ENCODE measurements at regions not wholly inside any gene's neighbourhood (a gene's known extent, or its start where the extent isn't known, plus 50 kb on each side); places are given as distances from the start of the nearest gene placed in this dataset.

DNA sequence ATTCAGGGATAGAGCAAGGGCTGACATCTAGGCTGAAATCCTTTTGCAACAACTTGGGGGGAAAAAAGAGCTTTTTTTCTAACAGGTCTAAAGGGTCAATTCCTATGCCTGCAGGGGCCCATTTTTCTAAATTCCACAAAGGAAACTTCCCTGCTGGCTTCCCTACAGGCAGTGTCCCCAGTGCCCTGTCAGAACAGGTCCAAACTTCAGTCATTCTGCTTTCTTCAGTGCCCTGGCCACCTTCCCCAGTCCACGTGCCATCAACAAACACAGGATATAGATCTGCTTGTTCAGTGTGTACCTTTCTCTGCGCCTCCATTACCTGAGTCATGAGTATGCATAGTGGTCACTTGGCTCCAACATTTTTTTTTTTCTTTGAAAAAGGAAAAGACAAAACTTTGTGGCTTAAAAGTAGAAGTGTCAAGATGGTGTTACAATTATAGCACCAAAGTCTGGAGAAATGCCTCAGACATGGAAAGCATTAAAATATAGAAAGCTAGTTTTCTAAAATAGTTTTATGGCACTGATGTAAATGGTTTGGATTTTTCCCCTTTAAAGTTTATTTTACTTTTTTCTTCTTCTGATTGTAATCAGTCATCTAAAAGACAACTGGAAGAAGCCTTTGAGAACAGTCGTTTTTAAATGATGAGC lies 84.0 kb upstream of the JADE1 start:
- H3K27ac ChIP-seq (replicated peaks) = no peak overlapping the region
- TF ChIP-seq POLR2AphosphoS5 (IDR thresholded peaks at IDR 0.05; ENCODE audit: low read depth) (no peak), SPI1 (IDR thresholded peaks at IDR 0.05; ENCODE audit: borderline replicate concordance, low read depth) (no peak), GABPA (IDR thresholded peaks at IDR 0.05; ENCODE audit: low read depth) (no peak), REST (IDR thresholded peaks at IDR 0.05; ENCODE audit: insufficient replicate concordance, low read depth) (no peak)
- TF ChIP-seq, protein P1, sequence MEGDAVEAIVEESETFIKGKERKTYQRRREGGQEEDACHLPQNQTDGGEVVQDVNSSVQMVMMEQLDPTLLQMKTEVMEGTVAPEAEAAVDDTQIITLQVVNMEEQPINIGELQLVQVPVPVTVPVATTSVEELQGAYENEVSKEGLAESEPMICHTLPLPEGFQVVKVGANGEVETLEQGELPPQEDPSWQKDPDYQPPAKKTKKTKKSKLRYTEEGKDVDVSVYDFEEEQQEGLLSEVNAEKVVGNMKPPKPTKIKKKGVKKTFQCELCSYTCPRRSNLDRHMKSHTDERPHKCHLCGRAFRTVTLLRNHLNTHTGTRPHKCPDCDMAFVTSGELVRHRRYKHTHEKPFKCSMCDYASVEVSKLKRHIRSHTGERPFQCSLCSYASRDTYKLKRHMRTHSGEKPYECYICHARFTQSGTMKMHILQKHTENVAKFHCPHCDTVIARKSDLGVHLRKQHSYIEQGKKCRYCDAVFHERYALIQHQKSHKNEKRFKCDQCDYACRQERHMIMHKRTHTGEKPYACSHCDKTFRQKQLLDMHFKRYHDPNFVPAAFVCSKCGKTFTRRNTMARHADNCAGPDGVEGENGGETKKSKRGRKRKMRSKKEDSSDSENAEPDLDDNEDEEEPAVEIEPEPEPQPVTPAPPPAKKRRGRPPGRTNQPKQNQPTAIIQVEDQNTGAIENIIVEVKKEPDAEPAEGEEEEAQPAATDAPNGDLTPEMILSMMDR (IDR thresholded peaks at IDR 0.05; ENCODE audit: insufficient read depth, low read length) = no peak
- H3K27me3 ChIP-seq (ENCODE audit: insufficient read depth, poor library complexity, severe bottlenecking) = no peaks in the 10 kb centered on the region
- DNase-seq (ENCODE audit: low read depth in 1 of 2, low spot score in 1 of 2) = no peak
- H3K4me3 ChIP-seq (replicated peaks; ENCODE audit: insufficient read depth, low read length) = no peak overlapping the region

- no peak for DNase-seq (ENCODE audit: low read depth in 1 of 2, low spot score in 1 of 2)
- no peak overlapping the region for H3K4me3 ChIP-seq (replicated peaks; ENCODE audit: insufficient read depth, low read length)
- no peak overlapping the region for H3K27ac ChIP-seq (replicated peaks)
- H3K27me3 ChIP-seq (ENCODE audit: insufficient read depth, poor library complexity, severe bottlenecking) = no peaks in the 10 kb centered on the region
- TF ChIP-seq REST (IDR thresholded peaks at IDR 0.05; ENCODE audit: insufficient replicate concordance, low read depth) (no peak), POLR2AphosphoS5 (IDR thresholded peaks at IDR 0.05; ENCODE audit: low read depth) (no peak), GABPA (IDR thresholded peaks at IDR 0.05; ENCODE audit: low read depth) (no peak), SPI1 (IDR thresholded peaks at IDR 0.05; ENCODE audit: borderline replicate concordance, low read depth) (no peak)
- TF ChIP-seq, protein P1 (IDR thresholded peaks at IDR 0.05; ENCODE audit: insufficient read depth, low read length) = no peak
These were observed 86.6 kb upstream of the JADE1 start for GRCh38 chr4:128722911-128723310.

- Histone ChIP-seq H3K27ac (replicated peaks) (no peak overlapping the region), H3K4me3 (replicated peaks; ENCODE audit: insufficient read depth, low read length) (no peak overlapping the region), H3K27me3 (ENCODE audit: insufficient read depth, poor library complexity, severe bottlenecking) (no peaks in the 10 kb centered on the region)
- TF ChIP-seq REST (IDR thresholded peaks at IDR 0.05; ENCODE audit: insufficient replicate concordance, low read depth) (no peak), POLR2AphosphoS5 (IDR thresholded peaks at IDR 0.05; ENCODE audit: low read depth) (no peak), GABPA (IDR thresholded peaks at IDR 0.05; ENCODE audit: low read depth) (no peak), SPI1 (IDR thresholded peaks at IDR 0.05; ENCODE audit: borderline replicate concordance, low read depth) (no peak)
- TF ChIP-seq, protein P1 (IDR thresholded peaks at IDR 0.05; ENCODE audit: insufficient read depth, low read length) = no peak
- DNase-seq (ENCODE audit: low read depth in 1 of 2, low spot score in 1 of 2) = no peak
These were observed 87.6 kb upstream of the JADE1 start for GRCh38 chr4:128721896-128722295.
